Bone marrow (tissue), 2 donors: ENCODE measurements at regions not wholly inside any gene's neighbourhood (a gene's known extent, or its start where the extent isn't known, plus 50 kb on each side); places are given as distances from the start of the nearest gene placed in this dataset.
"Not testable (repeated sequence)": the region's sequence is repeated elsewhere in the genome, so short reads cannot be mapped to it uniquely, and the experiment has no call there.

Experiments used
- DNase-seq, 2 donors: peaks; one replicate each; lab custom pipeline; 2025; lab: John Stamatoyannopoulos, UW

DNA sequence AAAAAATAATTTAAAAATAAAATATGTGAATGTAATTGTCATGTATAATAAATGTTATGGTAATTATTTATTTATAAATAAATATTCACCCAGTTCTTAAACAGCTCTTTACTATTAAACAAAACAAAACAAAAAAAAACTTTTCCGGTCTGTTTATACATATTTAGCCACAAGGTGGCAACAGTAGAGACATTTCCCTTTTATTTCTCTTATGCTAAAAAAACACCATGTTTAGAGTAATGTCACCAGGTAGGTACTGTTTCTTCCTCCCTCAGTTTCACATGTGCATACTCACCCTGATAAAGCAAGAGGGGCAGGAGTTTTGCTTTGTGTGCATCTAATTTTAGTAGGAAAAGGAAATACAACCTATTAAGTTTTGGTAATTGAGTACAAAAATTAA, 610.4 kb upstream of the IMPG1 start:
- no peak for DNase-seq

DNA sequence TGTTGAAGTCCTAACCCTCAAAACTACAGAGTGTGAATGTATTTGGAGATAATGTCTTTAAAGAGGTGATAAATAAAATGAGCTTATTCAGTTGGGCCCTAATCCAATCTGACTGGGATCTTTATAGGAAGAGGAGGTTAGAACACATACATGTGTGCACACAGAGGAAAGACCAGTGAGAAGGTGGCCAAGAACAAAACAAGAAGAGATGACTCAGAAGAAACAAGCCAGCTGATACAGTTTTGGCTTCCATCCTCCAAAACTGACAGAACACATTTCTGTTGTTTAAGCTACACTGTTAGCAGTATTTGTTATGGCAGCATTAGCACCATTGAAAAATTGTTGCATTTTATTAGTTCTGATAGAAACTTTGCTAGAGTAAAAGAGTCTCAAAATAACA, 609.3 kb upstream of the IMPG1 start:
- DNase-seq: no peak

DNA sequence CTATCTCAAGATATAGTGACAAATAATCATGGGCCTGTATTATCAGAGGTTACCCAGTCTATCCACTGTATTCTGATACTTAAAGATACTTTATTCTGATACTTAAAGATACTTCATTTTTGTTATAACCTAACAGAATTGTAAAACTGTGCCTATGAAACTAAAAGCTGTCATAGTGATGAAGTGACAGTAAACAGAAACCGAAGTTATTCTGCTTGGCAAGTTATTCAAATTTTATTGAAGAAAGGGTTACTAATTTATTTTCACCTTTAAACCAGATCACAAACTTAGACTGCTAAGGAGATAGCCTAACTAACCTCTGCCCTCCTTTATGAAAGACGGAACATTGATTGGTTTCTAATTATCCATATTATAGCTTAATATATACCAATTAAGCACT, 604.6 kb upstream of the IMPG1 start:
- DNase-seq: no peak

DNA sequence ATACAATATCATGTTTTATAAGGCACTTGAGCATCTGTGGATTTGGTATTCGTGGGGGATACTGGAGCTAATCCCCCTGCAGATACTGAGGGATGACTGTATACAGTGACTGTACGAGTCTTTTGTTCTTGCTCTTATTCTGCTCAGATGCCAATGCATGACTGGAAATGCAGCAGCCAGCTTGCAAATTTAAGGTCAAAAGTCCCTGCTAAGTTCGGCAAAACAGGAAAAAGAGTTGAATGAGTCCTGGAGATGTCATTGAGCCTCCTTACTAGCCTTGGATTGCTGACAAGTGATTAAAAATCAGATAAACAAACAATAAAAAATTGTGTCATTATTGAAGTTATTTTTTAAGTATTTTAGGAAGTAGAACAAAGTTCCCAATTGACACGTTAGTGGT, 599.3 kb upstream of the IMPG1 start:
- no peak for DNase-seq

DNA sequence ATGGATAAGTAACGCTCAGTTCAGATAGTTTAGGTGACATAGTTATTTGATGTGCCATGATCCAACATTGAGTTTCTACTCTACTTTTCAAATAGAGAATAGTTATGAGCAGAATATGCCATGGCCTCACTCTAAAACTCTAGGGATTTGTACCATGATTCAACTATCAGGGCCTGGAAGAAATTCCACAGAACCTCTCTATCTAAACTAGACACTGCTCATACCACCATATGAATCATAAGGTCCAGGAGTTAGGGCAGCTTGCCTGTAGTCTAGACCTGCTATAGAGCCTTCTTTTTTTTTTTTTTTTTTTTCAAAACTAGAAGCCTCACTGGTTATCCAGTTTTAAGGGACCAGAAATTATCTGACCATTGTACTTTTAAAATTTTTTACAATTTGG, 571.8 kb upstream of the IMPG1 start:
- no peak for DNase-seq

DNA sequence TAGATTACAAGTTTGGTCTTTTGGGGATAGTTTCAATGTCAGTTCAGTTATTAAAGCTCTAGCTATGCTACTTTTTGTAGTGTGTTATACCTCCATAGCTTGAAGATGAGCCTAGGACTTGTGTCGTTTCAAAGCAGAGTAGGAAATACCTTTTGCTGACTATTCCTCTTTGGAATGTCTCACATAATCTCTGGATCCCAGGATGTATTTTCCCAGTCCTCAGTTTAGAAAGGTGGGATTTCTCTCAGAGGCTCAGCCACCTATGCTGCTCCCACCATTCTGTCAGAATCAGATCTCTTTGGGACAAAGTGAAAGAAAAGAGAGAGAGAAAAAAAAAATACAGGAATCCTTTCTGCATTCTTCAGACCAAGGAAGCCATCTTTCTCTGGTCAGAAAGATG, 567.5 kb upstream of the IMPG1 start:
- DNase-seq: no peak

DNA sequence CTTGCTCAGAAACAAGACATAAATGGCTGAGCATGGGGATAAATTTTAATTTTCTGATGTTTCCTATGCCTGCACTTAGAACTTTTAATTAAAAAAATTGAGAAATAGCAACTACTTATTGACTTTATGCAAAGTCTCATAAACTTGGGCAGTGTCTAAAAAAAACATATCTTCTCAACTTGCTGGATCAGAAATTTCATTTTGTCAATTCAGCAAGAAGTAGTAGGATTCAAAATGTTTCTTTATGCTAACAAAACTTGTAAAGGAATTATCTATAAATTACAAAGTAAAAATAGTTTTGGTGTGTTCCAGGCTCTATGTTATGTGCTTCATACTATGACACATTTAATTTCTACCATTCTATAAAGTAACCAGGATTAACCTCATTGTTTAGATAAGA, 562.2 kb upstream of the IMPG1 start:
- DNase-seq: no peak

DNA sequence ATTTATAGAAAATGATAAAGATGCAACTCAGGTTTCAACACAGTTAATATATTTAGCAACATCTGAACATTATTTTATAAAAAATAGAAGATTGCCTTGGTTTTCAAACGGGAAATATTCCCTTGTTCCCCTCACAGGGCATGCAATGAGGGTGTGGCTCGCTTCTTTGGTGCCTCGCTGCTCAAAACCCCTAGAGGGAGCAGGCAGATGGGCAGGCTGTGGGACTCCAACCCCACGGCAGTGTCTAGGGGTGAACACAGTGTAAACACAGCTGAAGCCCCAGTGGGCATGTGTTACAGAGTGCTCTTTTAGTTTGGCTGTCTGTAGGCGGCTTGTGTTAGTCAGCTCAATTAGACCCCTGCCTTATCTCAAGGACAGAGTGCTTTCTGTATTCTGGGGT, 560.8 kb upstream of the IMPG1 start:
- DNase-seq: no peak

DNA sequence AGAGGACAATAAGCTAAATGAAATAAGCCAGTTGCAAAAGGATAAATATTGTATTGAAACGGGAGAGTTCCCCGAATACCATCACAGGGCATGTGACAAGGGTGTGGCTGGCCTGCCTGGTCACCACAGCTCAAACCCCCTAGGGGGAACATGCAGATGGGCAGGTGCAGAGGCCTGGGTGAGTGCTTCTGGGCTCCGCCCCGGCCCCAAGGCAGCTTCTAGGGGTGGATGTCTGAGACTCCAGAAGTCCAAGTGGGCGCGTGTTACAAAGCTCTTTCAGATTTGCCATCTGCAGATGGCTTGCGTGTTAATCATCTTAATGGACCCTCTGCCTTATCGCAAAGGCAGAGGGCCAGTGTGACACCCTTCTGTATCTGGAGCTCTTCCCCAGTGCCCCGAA, 559.2 kb upstream of the IMPG1 start:
- no peak for DNase-seq

DNA sequence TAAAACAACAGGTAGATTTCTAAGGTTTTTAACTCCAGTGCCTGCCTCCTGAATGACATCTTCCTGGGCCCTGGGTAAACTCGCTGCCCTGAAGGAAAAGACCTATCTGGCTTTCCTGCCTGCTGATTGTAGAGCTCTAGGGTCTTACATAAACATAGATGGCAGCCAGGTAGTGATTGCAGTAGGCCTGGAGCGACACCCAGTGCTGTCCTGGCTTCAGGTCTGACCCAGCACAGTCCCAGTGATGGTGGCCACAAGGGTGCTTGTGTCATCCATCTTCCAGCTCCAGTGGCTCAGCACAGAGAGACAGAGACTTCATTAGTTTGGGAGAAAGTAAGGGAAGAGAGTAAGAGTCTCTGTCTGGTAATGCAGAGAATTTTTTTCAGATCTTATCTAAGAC, 542.9 kb upstream of the IMPG1 start:
- no peak for DNase-seq

DNA sequence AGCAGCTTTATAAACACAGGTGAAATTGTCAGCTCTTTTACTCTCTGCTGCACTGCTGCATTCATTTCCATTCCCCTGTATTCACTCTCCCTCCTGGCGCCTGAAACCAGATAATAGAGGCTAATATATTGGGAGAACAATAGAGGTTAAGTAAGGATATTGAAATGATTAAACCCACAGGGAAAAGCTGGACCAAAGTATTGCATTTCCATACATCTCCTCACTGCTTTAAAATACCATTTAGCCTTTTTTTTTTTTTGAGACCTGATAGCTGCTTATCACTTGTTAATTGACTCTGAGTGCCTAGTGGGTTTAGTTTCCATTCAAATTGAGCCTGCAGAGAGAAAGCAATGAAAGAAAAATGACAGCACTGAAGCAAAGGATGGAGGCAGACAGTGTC, 540.5 kb upstream of the IMPG1 start:
- DNase-seq: no peak

DNA sequence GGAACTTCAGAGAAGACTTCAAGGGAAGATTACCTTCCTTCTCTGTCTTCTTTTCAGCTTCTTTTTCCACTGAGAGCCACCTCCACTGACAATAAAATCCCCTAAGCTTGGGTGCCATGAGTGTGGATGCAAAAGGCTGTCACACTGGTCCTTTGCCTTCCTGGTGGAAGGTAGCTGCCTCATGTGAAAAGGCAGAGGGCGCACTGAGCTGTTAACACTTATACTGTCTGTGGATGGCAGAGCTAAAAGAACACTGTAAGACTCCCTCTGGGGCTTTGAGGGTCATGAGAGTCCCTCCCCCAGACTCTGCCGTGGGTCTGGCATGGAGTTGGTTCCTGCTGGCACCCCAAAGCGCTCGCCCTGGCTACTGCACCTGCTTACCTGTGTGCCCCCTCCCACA, 536.7 kb upstream of the IMPG1 start:
- DNase-seq: no peak

DNA sequence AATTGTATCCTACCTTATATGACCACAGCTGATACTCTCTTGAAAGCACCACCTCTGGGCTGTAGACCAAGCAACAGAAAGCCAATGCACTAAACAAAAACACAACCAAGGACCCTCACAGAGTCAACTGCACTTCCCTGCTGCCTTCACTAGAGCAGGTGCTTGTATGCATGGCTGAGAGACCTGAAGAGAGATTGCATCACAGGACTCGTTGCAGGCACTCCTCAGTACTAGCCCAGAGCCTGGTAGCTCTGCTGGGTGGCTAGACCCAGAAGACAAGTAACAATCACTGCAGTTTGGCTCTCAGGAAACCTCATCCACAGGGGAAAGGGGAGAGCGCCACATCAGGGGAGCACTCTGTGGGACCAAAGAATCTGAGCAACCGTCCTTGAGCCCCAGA, 521.6 kb upstream of the IMPG1 start:
- no peak for DNase-seq

DNA sequence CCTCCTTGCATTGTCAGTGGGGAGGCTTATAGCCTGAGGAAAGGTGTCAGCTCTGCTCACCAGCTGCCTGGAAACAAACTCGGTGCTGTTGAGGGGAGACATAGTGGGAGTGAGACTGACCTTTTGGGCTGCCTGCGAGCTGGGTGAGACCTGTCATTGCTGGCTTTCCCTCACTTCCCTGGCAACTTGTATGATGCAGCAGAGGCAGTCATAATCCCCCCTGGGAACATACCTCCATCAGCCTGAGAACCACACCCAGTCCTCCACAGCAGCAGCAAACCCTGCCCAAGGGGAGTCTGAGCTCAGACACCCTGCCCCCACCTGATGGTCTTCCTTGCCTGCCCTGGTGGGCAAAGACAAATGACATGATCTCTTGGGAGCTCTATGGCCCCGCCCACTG, 521.2 kb upstream of the IMPG1 start:
- no peak for DNase-seq

DNA sequence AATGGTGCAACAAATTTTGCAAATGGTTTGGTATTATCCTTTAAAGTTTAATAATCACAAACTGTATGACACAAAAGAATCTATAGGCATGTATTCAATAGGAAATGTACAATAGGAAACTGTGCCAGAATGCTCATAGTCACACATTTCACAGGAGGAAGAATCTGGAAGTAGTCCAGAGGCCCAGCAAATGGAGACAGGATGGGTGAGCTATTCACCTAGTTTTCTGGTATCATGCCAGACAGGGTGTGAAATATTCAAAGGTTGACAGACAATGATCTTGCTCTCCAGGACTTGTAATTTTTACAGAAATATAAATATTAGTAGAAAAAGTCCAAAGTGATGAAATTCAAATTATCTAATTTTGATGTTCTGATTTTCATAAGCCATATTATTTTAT, 520.1 kb upstream of the IMPG1 start:
- no peak for DNase-seq

DNA sequence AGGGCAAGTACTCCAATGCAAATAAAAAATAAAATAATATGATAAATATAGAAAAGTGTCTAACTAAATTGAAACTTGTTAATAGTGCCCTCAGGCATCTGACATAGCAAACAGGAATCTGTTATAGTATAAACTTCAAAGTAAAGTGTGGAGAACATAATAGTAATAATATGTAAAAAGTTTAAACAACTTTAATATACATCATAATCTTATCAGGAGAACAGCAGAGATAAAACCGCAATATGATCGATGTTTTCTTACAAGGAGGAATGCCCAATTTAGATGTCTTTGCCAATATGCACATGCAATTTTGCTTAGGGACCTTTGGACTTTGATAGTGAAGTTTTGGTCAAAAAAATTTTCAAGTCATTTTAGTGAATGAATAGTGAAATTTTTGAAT, 514.8 kb upstream of the IMPG1 start:
- no peak for DNase-seq

DNA sequence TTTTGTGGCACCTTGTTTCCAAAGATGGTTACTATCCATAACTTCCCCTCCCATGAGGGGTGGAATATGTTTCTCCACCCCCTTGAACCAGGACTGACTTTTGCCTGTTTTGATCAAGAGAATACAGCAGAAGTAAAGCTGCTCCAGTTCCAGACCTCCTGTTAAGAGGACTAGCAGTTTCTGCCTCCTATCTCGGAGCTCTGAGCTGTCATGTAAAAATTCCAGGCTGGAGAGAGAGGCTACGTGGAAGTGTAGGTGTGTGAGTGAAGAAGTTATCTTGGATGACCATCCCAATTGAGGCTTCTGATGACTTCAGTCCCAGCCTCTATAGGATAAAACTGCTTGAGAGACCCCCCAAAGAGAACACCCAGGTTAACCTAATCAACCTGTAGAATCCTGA, 511.7 kb upstream of the IMPG1 start:
- DNase-seq: no peak

DNA sequence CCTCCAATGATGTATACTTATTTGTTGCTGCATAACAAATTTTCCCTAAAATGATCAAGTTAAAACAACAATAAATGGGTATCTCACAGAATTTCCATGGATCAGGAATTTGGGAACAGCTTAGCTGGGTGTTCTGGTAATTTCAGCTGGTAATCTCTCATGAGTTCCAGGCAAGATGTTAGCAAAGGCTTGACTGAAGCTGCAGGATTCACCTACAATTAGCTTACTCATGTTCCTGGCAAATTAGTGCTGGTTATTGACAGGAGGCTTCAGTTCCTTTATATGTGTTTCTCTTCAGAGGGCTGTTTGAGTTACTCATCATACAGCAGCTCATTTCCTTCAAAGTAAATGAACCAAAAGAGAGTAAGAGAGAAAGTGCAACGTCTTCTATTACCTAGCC, 506.3 kb upstream of the IMPG1 start:
- no peak for DNase-seq

DNA sequence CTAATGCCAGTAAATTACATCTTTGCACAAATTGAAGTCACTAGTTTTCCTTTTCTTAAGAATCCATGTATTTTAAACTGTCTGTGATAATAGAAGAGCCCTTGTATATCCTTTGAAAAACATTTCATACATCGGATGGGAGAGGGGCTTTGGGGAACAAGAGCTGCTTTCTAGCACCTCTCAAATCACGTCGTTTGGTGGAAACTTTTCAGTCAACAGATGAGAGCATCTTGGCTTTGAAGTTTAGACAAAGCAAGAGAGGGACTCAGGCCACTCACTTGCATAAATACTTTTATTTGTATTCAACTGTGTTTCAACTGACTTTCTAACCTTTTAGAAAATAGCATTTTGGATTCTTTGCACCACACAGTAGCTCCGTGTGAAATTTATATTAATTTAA, 502.3 kb upstream of the IMPG1 start:
- no peak for DNase-seq

DNA sequence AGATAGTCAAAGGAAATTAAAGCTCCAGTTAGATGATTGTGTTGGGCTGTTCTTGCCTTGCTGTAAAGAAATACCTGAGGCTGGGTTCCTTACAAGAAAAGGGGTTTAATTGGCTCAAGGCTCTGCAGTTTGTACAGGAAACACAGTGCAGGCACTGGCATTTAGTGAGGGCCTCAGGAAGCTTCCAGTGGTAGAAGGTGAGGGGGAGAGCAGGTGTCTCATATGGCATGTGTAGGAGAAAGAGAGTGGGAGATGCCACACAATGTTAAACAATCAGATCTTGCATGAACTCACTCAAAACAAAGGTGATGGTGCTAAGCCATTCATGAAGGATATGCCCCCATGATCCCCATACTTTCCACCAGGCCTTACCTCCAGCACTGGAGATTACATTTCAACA, 493.5 kb upstream of the IMPG1 start:
- no peak for DNase-seq

DNA sequence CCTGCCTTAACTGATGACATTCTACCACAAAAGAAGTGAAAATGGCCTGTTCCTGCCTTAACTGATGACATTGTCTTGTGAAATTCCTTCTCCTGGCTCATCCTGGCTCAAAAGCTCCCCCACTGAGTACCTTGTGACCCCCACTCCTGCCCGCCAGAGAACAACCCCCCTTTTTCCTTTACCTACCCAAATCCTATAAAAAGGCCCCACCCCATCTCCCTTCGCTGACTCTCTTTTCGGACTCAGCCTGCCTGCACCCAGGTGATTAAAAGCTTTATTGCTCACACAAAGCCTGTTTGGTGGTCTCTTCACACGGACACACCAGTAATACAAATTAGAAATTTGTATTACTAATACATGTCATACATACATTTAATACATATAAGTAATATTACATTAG, 489.9 kb upstream of the IMPG1 start:
- DNase-seq: not testable (repeated sequence)

DNA sequence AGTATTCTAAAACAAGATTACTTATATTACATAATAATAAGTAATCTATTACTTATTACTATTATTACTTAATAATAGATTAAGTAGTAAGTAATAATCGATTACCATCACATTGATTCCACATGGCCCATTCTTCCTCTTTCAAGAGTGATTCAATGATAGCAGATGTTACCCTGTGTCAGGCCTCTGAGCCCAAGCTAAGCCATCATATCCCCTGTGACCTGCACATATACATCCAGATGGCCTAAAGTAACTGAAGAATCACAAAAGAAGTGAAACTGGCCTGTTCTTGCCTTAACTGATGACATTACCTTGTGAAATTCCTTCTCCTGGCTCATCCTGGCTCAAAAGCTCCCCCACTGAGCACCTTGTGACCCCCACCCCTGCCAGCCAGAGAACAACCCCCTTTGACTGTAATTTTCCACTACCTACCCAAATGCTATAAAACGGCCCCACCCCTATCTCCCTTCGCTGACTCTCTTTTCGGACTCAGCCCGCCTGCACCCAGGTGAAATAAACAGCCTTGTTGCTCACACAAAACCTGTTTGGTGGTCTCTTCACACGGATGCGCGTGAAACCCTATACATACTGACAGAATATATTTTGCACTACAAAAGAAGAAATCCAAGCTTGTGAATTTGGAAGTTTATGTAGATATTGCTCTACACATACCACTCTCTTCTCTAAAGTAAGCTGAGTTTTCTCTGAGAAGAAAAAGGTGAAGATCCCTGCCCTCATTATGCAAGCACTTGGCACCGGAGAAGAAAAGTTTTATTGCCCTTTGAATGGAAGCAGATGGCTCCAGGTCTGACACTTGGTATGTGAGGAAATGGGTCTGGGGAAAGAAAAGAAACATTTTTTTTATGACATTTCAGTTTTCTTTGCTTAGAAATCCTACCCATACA, 488.6 kb upstream of the IMPG1 start:
- DNase-seq: not testable (repeated sequence)

DNA sequence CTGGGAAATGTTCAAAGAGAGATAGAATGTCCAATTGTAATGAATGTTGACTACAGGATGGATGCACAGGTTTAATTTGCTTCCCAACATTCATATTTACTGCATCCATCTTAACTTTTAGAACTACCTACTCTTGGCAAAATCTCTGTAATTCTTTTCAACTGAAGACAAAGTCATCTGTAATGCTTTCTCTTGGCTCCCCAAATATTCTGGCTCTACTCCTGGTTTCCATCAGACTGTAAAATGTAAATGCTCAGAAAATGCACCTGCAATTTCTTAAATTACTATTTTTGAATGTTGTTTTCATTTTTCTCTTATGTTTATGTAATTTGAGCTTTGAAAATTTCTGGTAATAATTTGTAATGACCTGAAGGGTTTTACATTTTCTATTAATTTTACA, 480.8 kb upstream of the IMPG1 start:
- DNase-seq: no peak

DNA sequence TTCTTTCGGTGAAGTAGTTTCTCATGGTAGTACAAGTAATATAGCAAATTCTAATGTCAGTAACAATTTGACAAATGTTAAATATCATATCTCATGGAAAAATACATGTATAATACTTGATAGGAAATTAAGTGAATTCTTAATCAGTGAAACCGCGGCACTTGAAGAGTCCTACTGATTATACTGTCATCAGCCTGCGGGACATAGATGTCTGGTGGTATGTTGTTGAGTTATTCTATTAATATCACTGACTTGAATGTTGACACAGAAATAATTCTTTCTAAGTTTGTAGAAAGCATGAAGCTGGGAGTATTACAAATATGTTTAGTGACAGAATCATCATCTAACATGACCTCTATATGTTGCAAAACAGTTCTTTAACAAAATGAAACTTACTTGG, 479.8 kb upstream of the IMPG1 start:
- no peak for DNase-seq
